Uterus (tissue), 3 donors: ENCODE measurements at regions not wholly inside any gene's neighbourhood (a gene's known extent, or its start where the extent isn't known, plus 50 kb on each side); places are given as distances from the start of the nearest gene placed in this dataset.

ENCODE experiments used
- DNase-seq, 2 donors: peaks; one replicate each; pipeline ENCODE4 v3.0.0-alpha.2; 2019 to 2020
- H3K27ac ChIP-seq, 2 donors: fragments of 200-600 bp; sonication (generic); 1 replicate in 1 of 2; 2 replicates in 1 of 2; pipeline ENCODE4 v1.5.1; 2016 to 2018
- H3K27me3 ChIP-seq, 2 donors: fragments of 200-600 bp; sonication (generic); one replicate each; pipeline ENCODE4 v1.5.1; 2018 to 2019; ENCODE audit warnings: control low read depth in 1 of 2
- H3K36me3 ChIP-seq, 2 donors: fragments of 200-600 bp; sonication (generic); one replicate each; pipeline ENCODE4 v1.5.1; 2019; ENCODE audit warnings: control low read depth in 1 of 2
- H3K4me1 ChIP-seq, 2 donors: fragments of 200-600 bp; sonication (generic); one replicate each; pipeline ENCODE4 v1.5.1; 2018 to 2019; ENCODE audit warnings: control low read depth in 1 of 2
- H3K4me3 ChIP-seq, 2 donors: fragments of 200-600 bp; sonication (generic); 1 replicate in 1 of 2; 2 replicates in 1 of 2; pipeline ENCODE4 v1.5.1; 2018 to 2019; ENCODE audit warnings: mild to moderate bottlenecking in 1 of 2
- H3K9me3 ChIP-seq, 2 donors: fragments of 200-600 bp; sonication (generic); one replicate each; pipeline ENCODE4 v1.5.1; 2019; ENCODE audit warnings: control low read depth in 1 of 2
- CTCF ChIP-seq, 4 experiments: fragments of 200-600 bp in 2 of 4; fragments of 450-650 bp in 2 of 4; sonication (generic) in 2 of 4; IDR thresholded peaks; one replicate each; pipeline ENCODE4 v1.5.1; 2016 to 2019; ENCODE audit warnings: antibody characterized with exemption in 4 of 4, mild to moderate bottlenecking in 2 of 4, moderate library complexity in 1 of 4
- POLR2A ChIP-seq, 2 donors: fragments of 450-650 bp; IDR thresholded peaks; one replicate each; pipeline ENCODE4 v1.6.1; 2016; ENCODE audit warnings: antibody characterized with exemption in 2 of 2, mild to moderate bottlenecking in 1 of 2, moderate library complexity in 1 of 2
- intact Hi-C: fragments of 100-400 bp; cut with DNase I; formaldehyde crosslinking; loops from one replicate; pipeline ENCODE4 v1.15.1; 2023; ENCODE audit warnings: low total_unique reads
- donor health status: DM: yes; HTN: yes; CAD: no.

- TF ChIP-seq POLR2A (IDR thresholded peaks at IDR 0.05) (no peak), CTCF (IDR thresholded peaks at IDR 0.05) (no peak)
- DNase-seq, result no peak
- intact Hi-C loops, result no loop called here
- H3K27ac ChIP-seq, result no peak overlapping the region
- no peak overlapping the region for H3K4me3 ChIP-seq
- H3K27me3 ChIP-seq, result no peaks in the 10 kb centered on the region
- H3K9me3 ChIP-seq, result no peaks in the 10 kb centered on the region
- no peaks in the 10 kb centered on the region for H3K4me1 ChIP-seq
- no peaks in the 10 kb centered on the region for H3K36me3 ChIP-seq
Measured at GRCh38 chr5:117943541-117943940, 1044.8 kb downstream of the DTWD2 start.

GRCh38 chr5:117942861-117943519, 1045.4 kb downstream of the DTWD2 start:
- intact Hi-C loops, result no loop called here
- TF ChIP-seq CTCF (IDR thresholded peaks at IDR 0.05), result no peak
- no peak for TF ChIP-seq POLR2A (IDR thresholded peaks at IDR 0.05)
- no peak overlapping the region for H3K27ac ChIP-seq
- no peaks in the 10 kb centered on the region for H3K36me3 ChIP-seq
- no peak overlapping the region for H3K4me3 ChIP-seq
- DNase-seq, result no peak
- H3K27me3 ChIP-seq, result no peaks in the 10 kb centered on the region
- H3K9me3 ChIP-seq, result no peaks in the 10 kb centered on the region
- no peaks in the 10 kb centered on the region for H3K4me1 ChIP-seq

- Histone ChIP-seq H3K27ac (no peak overlapping the region), H3K4me1 (no peaks in the 10 kb centered on the region), H3K36me3 (no peaks in the 10 kb centered on the region), H3K9me3 (no peaks in the 10 kb centered on the region), H3K4me3 (no peak overlapping the region), H3K27me3 (no peaks in the 10 kb centered on the region)
- no peak for DNase-seq
- TF ChIP-seq CTCF (IDR thresholded peaks at IDR 0.05) (no peak), POLR2A (IDR thresholded peaks at IDR 0.05) (no peak)
- intact Hi-C loops, result no loop called here
Measured at GRCh38 chr5:117893211-117893610, 1095.1 kb downstream of the DTWD2 start.

GRCh38 chr5:117892360-117892759, 1096.0 kb downstream of the DTWD2 start:
- Histone ChIP-seq H3K4me3 (no peak overlapping the region), H3K9me3 (no peaks in the 10 kb centered on the region), H3K36me3 (no peaks in the 10 kb centered on the region), H3K27ac (no peak overlapping the region), H3K4me1 (no peaks in the 10 kb centered on the region), H3K27me3 (no peaks in the 10 kb centered on the region)
- intact Hi-C loops, result no loop called here
- DNase-seq, result no peak
- TF ChIP-seq POLR2A (IDR thresholded peaks at IDR 0.05), result no peak
- TF ChIP-seq CTCF (IDR thresholded peaks at IDR 0.05), result no peak

GRCh38 chr5:117889596-117889995, 1098.8 kb downstream of the DTWD2 start:
- Histone ChIP-seq H3K4me1 (no peaks in the 10 kb centered on the region), H3K4me3 (no peak overlapping the region), H3K27me3 (no peaks in the 10 kb centered on the region), H3K27ac (no peak overlapping the region), H3K36me3 (no peaks in the 10 kb centered on the region), H3K9me3 (no peaks in the 10 kb centered on the region)
- TF ChIP-seq POLR2A (IDR thresholded peaks at IDR 0.05), result no peak
- no peak for TF ChIP-seq CTCF (IDR thresholded peaks at IDR 0.05)
- DNase-seq, result no peak
- intact Hi-C loops, result no loop called here
